HUES48 (cell line): ENCODE measurements at regions not wholly inside any gene's neighbourhood (a gene's known extent, or its start where the extent isn't known, plus 50 kb on each side); places are given as distances from the start of the nearest gene placed in this dataset.

Experiments used
- H3K27ac ChIP-seq: one replicate; pipeline ENCODE4 v1.7.0; 2013; ENCODE audit warnings: low read depth, low read length, inconsistent platforms
- H3K27me3 ChIP-seq: 2 replicates; pipeline ENCODE4 v1.6.1; 2013; ENCODE audit warnings: mild to moderate bottlenecking, low read length; ENCODE audit not compliant: control insufficient read depth, insufficient read depth
- H3K36me3 ChIP-seq: 2 replicates; pipeline ENCODE4 v1.6.1; 2013; ENCODE audit warnings: low read length; ENCODE audit not compliant: control insufficient read depth, insufficient read depth
- H3K4me1 ChIP-seq: 2 replicates; pipeline ENCODE4 v1.6.1; 2013; ENCODE audit warnings: mild to moderate bottlenecking, low read length; ENCODE audit not compliant: control insufficient read depth, insufficient read depth
- H3K4me3 ChIP-seq: 2 replicates; pipeline ENCODE4 v1.5.1; 2013; ENCODE audit warnings: mild to moderate bottlenecking, low read depth, low read length
- H3K9ac ChIP-seq: 2 replicates; pipeline ENCODE4 v1.6.1; 2013; ENCODE audit warnings: mild to moderate bottlenecking, low read depth, low read length, moderate library complexity
- H3K9me3 ChIP-seq: 2 replicates; pipeline ENCODE4 v1.6.1; 2013; ENCODE audit warnings: low read length; ENCODE audit not compliant: control insufficient read depth, insufficient read depth

DNA sequence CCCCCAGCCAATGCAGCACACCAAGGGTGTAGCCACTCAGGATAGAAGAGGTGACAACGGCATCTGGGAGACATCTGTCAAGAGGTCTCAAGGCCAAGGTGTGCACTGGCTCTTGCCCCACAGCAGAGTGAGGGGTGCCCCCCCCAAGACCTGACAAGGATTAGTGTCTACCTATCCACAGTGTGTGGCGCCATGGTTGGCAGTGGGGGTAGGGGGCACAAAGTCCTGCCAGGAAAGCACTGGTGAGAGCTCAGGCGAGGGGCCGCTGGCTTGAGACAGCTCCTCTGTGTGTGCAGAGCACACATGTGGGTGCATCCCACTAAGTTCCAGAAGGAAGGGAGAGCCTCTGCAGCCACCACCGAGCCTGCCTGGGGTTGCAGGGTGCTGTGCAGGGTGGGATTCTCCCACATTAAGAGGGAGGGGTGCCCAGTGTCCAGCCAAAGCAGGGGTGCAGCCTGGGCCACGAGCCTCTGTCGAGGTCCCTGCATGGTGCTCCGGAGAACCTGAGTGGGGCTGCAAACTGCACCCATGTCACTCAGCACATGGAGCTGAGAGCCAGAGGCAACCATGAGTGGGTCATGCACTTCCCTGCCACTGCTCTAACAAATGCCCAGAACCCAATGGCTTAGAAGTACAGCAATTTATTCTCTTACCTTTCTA is 311.2 kb upstream of the HDAC4 start:
- Histone ChIP-seq H3K4me3 (no peak overlapping the region), H3K36me3 (no peaks in the 10 kb centered on the region), H3K27me3 (no peaks in the 10 kb centered on the region), H3K9me3 (peaks cover 7% of the 10 kb centered on the region), H3K27ac (no peak overlapping the region), H3K9ac (no peak overlapping the region), H3K4me1 (no peaks in the 10 kb centered on the region)

DNA sequence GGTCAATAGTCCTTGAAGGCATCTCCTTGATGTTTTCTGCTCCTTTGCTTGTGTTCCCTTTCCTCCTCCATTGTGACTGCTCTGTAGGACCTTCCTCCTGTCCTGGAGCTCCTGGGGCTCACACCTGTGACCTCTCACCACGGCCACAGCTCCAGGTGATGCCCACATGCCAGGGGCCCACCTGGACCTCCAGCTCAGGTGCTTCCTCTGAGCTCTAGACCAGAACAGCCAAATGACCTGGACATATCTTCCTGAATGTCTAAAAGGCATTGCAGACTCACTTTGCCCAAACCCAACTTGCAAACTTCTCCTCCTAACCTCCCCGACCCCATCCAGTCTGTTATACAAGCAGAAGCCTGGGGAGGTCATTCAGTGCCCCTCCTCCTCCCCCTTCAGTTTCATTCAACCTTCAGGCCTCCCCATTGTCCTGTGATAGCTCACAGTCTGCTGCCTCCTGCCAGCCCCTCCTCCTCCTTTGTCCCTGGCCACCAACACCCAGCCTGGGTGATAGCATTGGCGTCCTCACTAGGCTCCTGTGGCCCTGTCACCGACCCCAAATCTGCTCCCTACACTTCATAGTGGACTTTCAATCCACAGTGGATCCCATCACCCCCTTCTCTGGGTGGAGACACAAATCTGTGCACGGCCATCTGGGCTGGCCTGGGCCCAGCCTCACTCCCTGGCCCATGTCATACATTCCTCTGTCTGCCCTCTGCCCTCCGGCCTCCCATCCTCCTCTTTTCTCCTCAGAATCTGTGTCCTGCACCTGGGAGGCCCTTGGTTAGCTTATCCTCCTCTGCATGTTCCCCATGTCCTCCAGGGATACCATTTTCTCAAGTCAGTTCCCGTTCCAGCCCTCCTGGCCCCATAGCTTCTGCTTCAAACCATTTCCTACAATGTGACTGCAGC is 310.4 kb upstream of the HDAC4 start:
- Histone ChIP-seq H3K9ac (no peak overlapping the region), H3K27me3 (no peaks in the 10 kb centered on the region), H3K4me3 (no peak overlapping the region)

DNA sequence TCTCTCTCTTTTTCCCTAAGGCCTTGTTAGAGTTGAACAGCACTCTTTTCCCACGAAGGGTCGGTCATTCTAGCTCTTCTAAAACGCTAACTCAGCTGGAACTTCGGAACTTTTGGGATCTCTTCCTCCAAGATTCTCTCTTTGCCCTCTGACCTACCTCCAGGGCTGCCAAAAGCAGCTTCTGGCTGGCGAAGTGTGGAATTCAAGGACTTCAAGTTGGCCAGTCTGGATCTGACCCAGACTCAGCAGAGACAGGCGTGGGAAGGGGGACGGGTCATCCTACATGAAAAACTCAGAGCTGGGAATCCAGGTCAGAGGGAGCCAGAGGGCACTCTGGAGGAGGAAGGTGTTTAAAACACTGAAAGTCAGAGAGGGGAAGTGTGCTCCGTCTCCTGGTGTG is 305.5 kb upstream of the HDAC4 start:
- Histone ChIP-seq H3K9me3 (no peaks in the 10 kb centered on the region), H3K4me3 (no peak overlapping the region), H3K27ac (no peak overlapping the region), H3K36me3 (no peaks in the 10 kb centered on the region), H3K27me3 (no peaks in the 10 kb centered on the region), H3K4me1 (no peaks in the 10 kb centered on the region), H3K9ac (no peak overlapping the region)

More for the DNA sequence above, 310.4 kb upstream of the HDAC4 start:
- Histone ChIP-seq H3K9me3 (peaks cover 7% of the 10 kb centered on the region), H3K36me3 (no peaks in the 10 kb centered on the region), H3K4me1 (no peaks in the 10 kb centered on the region), H3K27ac (no peak overlapping the region)

GRCh38 chr2:239704737-239705136 is 303.9 kb upstream of the HDAC4 start:
- Histone ChIP-seq H3K4me3 (no peak overlapping the region), H3K9ac (no peak overlapping the region), H3K27ac (no peak overlapping the region), H3K4me1 (no peaks in the 10 kb centered on the region), H3K9me3 (no peaks in the 10 kb centered on the region), H3K27me3 (no peaks in the 10 kb centered on the region), H3K36me3 (no peaks in the 10 kb centered on the region)

DNA sequence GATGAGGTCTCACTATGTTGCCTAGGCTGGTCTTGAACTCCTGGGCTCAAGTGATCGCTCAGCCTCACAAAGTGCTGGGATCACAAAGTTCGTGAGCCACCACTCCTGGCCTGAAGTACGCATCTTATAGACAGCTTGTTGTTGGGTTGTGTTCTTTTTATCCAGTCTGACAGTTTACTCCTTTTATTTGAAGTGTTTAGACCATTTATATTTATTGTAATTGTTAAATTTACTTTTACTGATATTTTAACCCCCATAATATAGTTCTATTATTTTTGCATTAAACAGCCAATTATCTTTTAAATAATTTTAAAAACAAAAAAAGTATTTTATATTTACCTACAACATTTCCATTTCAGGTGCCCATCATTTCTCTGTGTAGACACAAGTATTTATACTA is 303.0 kb upstream of the HDAC4 start:
- Histone ChIP-seq H3K36me3 (no peaks in the 10 kb centered on the region), H3K9me3 (no peaks in the 10 kb centered on the region), H3K9ac (no peak overlapping the region), H3K27ac (no peak overlapping the region), H3K4me1 (no peaks in the 10 kb centered on the region), H3K27me3 (no peaks in the 10 kb centered on the region), H3K4me3 (no peak overlapping the region)

GRCh38 chr2:239700686-239701345 is 300.0 kb upstream of the HDAC4 start:
- Histone ChIP-seq H3K27ac (no peak overlapping the region), H3K4me1 (0 out of 2 replicates have a peak, but pooled peaks cover 3% of the 10 kb centered on the region), H3K9me3 (no peaks in the 10 kb centered on the region), H3K36me3 (no peaks in the 10 kb centered on the region), H3K4me3 (no peak overlapping the region), H3K27me3 (no peaks in the 10 kb centered on the region), H3K9ac (no peak overlapping the region)

- Histone ChIP-seq H3K36me3 (no peaks in the 10 kb centered on the region), H3K27ac (no peak overlapping the region), H3K9me3 (no peaks in the 10 kb centered on the region), H3K27me3 (no peaks in the 10 kb centered on the region), H3K9ac (no peak overlapping the region), H3K4me3 (no peak overlapping the region), H3K4me1 (0 out of 2 replicates have a peak, but pooled peaks cover 3% of the 10 kb centered on the region)
Measured at GRCh38 chr2:239697399-239698164, 296.8 kb upstream of the HDAC4 start.

- 0 out of 2 replicates have a peak, but pooled peaks cover 3% of the 10 kb centered on the region for H3K4me1 ChIP-seq
- no peak overlapping the region for H3K27ac ChIP-seq
- no peak overlapping the region for H3K4me3 ChIP-seq
- H3K9ac ChIP-seq, result no peak overlapping the region
- H3K36me3 ChIP-seq, result no peaks in the 10 kb centered on the region
- no peaks in the 10 kb centered on the region for H3K9me3 ChIP-seq
- H3K27me3 ChIP-seq, result no peaks in the 10 kb centered on the region
Measured at GRCh38 chr2:239696559-239697207, 295.9 kb upstream of the HDAC4 start.

DNA sequence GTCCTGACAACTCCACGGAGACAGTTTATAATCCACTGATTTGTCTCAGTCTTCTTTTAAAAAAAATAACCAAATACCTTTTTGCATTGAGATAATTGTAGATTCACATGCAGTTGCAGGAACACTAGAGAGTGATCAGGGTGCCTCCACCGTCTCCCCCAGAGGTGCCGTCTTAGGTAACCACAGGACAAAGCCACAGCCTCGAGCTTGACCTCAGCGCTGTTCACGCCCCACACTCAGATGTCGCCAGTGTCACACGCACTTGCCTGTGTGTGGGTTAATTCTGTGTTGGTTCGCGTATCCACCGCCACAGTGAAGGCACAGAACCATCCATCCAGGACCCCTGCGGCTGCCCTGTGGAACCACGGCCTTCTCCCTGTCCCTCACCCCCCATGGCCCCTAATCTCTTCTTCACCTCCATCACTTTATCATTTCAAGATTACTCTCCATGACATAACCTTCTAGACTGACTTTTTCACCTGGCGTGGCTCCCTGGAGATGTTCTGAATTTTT is 295.0 kb upstream of the HDAC4 start:
- Histone ChIP-seq H3K4me1 (0 out of 2 replicates have a peak, but pooled peaks cover 3% of the 10 kb centered on the region), H3K36me3 (no peaks in the 10 kb centered on the region)

More for the DNA sequence above, 295.0 kb upstream of the HDAC4 start:
- Histone ChIP-seq H3K4me3 (no peak overlapping the region), H3K9me3 (no peaks in the 10 kb centered on the region), H3K27ac (no peak overlapping the region), H3K27me3 (no peaks in the 10 kb centered on the region), H3K9ac (no peak overlapping the region)
